ENCODE measurements at regions not wholly inside any gene's neighbourhood (a gene's known extent, or its start where the extent isn't known, plus 50 kb on each side); places are given as distances from the start of the nearest gene placed in this dataset.

DNA sequence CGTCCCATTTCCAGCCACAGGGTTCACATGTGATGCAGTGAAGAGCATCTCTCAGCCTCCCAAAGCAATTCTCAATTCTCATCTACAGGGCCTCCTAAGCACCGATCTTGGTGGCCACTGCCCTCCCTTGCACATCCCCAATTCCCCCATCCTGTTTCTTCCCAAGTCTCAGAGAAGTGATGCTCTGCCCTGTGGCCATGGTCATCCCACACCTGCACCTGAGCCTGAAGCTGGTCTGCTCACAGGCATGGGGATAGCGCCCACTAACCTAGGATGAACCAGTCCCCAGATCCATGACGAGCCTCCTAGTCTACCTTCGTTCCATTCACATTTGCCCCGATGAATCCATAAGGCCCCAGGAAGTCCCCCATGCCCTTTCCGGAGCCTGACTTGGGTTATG, 201.5 kb downstream of the UACA start:
- H3K23ac ChIP-seq (ENCODE audit: insufficient read length, low read depth, low read length), result no peak overlapping the region
- H3K4me1 ChIP-seq (ENCODE audit: insufficient read depth, low read length), result no peaks in the 10 kb centered on the region
- H3K4me2 ChIP-seq (ENCODE audit: insufficient read depth, insufficient read length, low read length), result no peak overlapping the region
- no peak overlapping the region for H2BK120ac ChIP-seq (ENCODE audit: low read depth, low read length, poor library complexity, severe bottlenecking)
- H4K91ac ChIP-seq (ENCODE audit: insufficient read length, low read depth, low read length), result no peak overlapping the region
- Mint-ChIP-seq H3K4me1 (peaks cover 6 to 7% of the 10 kb centered on the region in 2 experiments), H3K36me3 (ENCODE audit: insufficient read depth in 1 of 3, low read depth in 3 of 3) (no peaks in the 10 kb centered on the region), H3K4me3 (no peak overlapping the region), H3K27ac (no peak overlapping the region), H3K9me3 (no peaks in the 10 kb centered on the region), H3K27me3 (ENCODE audit: low read depth) (no peaks in the 10 kb centered on the region; the same call in 1 of the 2 replicates)
- no CpG with 5 or more reads among the region's 7 CpGs for WGBS (ENCODE audit: extremely low coverage, insufficient read length, low lambda C conversion rate)
- no peaks in the 10 kb centered on the region for H4K20me1 ChIP-seq (ENCODE audit: control insufficient read depth, insufficient read depth, insufficient read length)
- no peaks in the 10 kb centered on the region for H3K9me3 ChIP-seq (ENCODE audit: control insufficient read depth, low read depth, low read length)
- no peak overlapping the region for H3K9ac ChIP-seq (ENCODE audit: extremely low read depth, insufficient read length, low read length)
- no peak overlapping the region for H3K56ac ChIP-seq (ENCODE audit: insufficient read length, low read depth, low read length)
- no peak overlapping the region for H4K8ac ChIP-seq (replicated peaks; ENCODE audit: insufficient read length, low read depth, low read length)
- no peak overlapping the region for H2BK15ac ChIP-seq (ENCODE audit: low read depth, low read length)
- no peaks in the 10 kb centered on the region for H3K79me2 ChIP-seq (ENCODE audit: insufficient read depth, low read length)
- H2AFZ ChIP-seq (ENCODE audit: low read length), result no peak overlapping the region
- H3K79me1 ChIP-seq (ENCODE audit: insufficient read depth, low read depth, low read length, poor library complexity, severe bottlenecking), result no peaks in the 10 kb centered on the region
- TF ChIP-seq, protein P1, sequence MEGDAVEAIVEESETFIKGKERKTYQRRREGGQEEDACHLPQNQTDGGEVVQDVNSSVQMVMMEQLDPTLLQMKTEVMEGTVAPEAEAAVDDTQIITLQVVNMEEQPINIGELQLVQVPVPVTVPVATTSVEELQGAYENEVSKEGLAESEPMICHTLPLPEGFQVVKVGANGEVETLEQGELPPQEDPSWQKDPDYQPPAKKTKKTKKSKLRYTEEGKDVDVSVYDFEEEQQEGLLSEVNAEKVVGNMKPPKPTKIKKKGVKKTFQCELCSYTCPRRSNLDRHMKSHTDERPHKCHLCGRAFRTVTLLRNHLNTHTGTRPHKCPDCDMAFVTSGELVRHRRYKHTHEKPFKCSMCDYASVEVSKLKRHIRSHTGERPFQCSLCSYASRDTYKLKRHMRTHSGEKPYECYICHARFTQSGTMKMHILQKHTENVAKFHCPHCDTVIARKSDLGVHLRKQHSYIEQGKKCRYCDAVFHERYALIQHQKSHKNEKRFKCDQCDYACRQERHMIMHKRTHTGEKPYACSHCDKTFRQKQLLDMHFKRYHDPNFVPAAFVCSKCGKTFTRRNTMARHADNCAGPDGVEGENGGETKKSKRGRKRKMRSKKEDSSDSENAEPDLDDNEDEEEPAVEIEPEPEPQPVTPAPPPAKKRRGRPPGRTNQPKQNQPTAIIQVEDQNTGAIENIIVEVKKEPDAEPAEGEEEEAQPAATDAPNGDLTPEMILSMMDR (conservative IDR thresholded peaks at IDR 0.05), result no peak
- no peak overlapping the region for H2AK5ac ChIP-seq (ENCODE audit: insufficient read length, low read length)
- no peak overlapping the region for H2BK12ac ChIP-seq (ENCODE audit: insufficient read length, low read depth, low read length)
- H3K27ac ChIP-seq (ENCODE audit: insufficient read length, low read depth, low read length), result no peak overlapping the region
- no peaks in the 10 kb centered on the region for H3K23me2 ChIP-seq (ENCODE audit: insufficient read length, low read depth, low read length, poor library complexity, severe bottlenecking)
- no peaks in the 10 kb centered on the region for H3K27me3 ChIP-seq (ENCODE audit: insufficient read depth, low read length)
- H3K18ac ChIP-seq (ENCODE audit: insufficient read length, low read depth, low read length), result no peak overlapping the region
- H3K14ac ChIP-seq (ENCODE audit: insufficient read depth, low read length), result no peak overlapping the region; the same call in 1 of the 2 replicates
- H3K4ac ChIP-seq (ENCODE audit: low read depth, low read length), result no peak overlapping the region
- peak; percentile 7 for DNase-seq
- H4K5ac ChIP-seq (ENCODE audit: insufficient read length, low read depth, low read length), result no peak overlapping the region
- H3T11ph ChIP-seq (ENCODE audit: low read length), result no peak overlapping the region
- H2BK20ac ChIP-seq (ENCODE audit: low read depth, low read length, poor library complexity, severe bottlenecking), result no peak overlapping the region
- no peak overlapping the region for H2BK5ac ChIP-seq (ENCODE audit: insufficient read length, low read length)
